Breast epithelium (tissue), 3 donors: ENCODE measurements at regions not wholly inside any gene's neighbourhood (a gene's known extent, or its start where the extent isn't known, plus 50 kb on each side); places are given as distances from the start of the nearest gene placed in this dataset.

Experiments used
- CTCF ChIP-seq, 3 donors: fragments of 450-650 bp; IDR thresholded peaks; one replicate each; pipeline ENCODE4 v1.5.1; 2016 to 2017; ENCODE audit warnings: antibody characterized with exemption in 3 of 3, mild to moderate bottlenecking in 3 of 3, moderate library complexity in 3 of 3
- POLR2AphosphoS5 ChIP-seq, 3 donors: sonication (generic); formaldehyde crosslinking; IDR thresholded peaks; one replicate each; pipeline ENCODE4 v1.6.1; 2017; ENCODE audit warnings: antibody characterized with exemption in 3 of 3

- no peak for TF ChIP-seq POLR2AphosphoS5 (IDR thresholded peaks at IDR 0.05)
- TF ChIP-seq CTCF (IDR thresholded peaks at IDR 0.05): no peak
Measured at GRCh38 chr4:119774840-119775239, 146.2 kb upstream of the PDE5A start.
